CD4-positive, alpha-beta T cell treated with Interleukin-4 for 4 hours (primary cell): ENCODE measurements at regions not wholly inside any gene's neighbourhood (a gene's known extent, or its start where the extent isn't known, plus 50 kb on each side); places are given as distances from the start of the nearest gene placed in this dataset.
"Not testable (repeated sequence)": the region's sequence is repeated elsewhere in the genome, so short reads cannot be mapped to it uniquely, and the experiment has no call there.

Experiments used
- DNase-seq: peaks from one replicate; pipeline ENCODE4 v3.0.0-alpha.2; 2020

DNA sequence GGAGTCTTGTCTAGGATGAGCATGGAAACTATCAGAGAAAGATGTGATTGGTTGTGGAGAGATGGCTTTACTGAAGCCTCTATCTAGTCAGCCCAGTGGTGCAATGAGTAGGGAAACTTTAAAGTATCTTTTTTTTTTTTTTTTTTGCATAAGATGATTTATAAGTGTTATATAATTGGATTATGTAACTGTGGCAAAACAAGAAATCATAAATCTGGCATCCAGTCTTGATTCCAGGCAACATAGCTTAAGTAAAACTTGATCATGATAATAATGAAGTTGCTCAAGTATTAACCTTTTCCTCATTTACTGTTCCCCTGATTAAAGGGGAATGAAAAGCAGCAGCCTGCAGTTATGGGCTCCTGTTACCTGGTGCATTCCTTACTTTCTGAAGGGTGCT is 538.0 kb upstream of the ATP2B1 start:
- DNase-seq: no peak

GRCh38 chr12:90245391-90245790 is 536.8 kb upstream of the ATP2B1 start:
- DNase-seq: no peak

DNA sequence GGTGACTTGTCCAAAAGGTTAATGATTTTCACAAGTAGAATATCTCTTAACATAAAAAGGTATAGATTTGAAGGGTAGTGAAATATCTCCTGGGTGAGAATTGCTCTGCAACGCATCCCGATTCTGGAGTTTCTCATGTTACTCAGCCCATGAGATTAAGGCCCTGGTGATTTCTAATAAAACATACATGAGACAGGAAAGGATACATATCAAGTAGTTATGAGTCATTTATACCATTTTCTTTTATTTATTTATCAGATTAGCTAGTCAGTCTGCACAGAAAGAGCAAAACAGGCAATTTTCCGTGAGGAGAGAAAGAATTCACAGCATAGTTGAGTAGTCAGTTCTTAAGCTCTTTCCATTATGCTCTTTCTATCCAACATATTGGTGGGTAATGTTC is 535.6 kb upstream of the ATP2B1 start:
- no peak for DNase-seq

DNA sequence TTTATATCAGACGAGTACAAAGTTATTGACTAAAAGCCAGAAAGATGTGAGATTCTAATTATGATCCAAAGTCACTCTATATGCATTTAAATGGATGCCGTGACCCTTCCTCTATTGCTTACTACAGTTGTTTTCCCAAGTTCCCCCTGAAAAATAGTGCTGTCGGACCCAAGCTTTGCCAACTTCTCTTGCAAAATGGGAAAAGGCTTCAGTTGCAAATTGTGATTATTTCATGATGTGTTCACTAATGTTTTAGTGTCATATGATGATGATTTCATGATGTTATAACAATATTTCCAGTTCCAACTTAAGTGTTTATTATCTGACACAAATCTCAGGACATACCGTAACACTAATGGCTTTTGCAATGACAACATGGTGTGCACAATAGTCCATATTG is 534.6 kb upstream of the ATP2B1 start:
- no peak for DNase-seq

DNA sequence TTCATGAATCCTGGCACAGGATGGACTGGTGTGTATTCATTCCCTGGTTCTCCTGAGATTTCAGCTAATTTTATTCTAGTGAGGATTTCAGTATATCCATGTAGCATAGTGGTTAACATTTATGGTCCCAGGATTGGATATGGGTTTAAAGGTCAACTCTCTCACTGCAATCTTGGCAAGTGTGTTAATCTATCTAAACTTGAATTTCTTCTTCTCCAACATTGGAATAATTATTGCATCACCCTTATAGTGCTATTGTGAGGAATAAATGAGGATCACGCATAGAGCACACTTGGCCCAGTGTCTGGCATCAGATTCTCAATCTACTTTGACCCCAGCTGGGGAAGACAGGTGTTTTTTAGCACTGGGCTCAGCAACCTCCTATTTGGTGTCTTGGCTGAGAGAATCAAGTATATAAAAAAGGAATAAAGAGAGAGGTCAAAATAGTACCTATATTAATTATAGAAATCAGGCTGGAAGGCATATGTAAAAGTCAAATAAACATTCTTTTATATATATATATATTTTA is 531.2 kb upstream of the ATP2B1 start:
- DNase-seq: no peak

GRCh38 chr12:90238663-90239271 is 530.1 kb upstream of the ATP2B1 start:
- no peak for DNase-seq

GRCh38 chr12:90237841-90238240 is 529.2 kb upstream of the ATP2B1 start:
- no peak for DNase-seq

DNA sequence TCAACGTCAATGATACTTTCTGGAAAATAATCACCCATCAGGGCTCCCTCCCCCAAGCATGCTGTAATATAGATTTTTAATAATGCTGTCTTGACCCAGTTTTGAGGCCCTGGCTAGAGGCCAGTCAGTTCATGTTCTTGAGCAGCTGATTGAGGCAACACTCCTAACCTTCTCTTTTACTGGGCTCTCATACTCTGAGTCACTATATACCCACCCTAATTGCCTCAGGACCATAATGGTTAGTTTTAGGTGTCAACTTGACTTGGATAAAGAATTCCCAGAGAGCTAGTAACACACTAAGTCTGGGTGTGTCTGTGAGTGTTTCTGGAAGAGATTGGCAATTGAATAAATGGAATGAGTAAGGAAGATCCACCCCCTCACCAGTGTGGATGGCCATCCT is 527.0 kb upstream of the ATP2B1 start:
- no peak for DNase-seq

DNA sequence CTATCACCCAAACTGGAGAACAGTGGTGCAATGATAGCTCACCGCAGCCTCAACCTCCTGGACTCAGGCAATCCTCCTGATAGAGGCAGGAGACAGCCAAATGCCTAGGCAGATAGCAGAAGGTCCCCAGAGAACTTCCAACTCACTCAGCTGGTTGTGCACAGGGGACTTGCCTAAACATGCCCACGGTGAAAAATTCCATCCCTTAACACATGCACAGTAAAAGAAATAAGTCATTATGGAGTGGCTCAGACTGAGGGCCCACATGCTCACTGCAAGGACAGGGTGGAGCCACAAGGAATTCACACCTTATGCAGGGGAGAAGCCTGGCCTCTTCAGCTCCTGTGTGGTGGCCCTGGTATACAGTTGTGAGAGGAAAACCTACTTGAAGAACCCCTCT is 525.8 kb upstream of the ATP2B1 start:
- DNase-seq: no peak

DNA sequence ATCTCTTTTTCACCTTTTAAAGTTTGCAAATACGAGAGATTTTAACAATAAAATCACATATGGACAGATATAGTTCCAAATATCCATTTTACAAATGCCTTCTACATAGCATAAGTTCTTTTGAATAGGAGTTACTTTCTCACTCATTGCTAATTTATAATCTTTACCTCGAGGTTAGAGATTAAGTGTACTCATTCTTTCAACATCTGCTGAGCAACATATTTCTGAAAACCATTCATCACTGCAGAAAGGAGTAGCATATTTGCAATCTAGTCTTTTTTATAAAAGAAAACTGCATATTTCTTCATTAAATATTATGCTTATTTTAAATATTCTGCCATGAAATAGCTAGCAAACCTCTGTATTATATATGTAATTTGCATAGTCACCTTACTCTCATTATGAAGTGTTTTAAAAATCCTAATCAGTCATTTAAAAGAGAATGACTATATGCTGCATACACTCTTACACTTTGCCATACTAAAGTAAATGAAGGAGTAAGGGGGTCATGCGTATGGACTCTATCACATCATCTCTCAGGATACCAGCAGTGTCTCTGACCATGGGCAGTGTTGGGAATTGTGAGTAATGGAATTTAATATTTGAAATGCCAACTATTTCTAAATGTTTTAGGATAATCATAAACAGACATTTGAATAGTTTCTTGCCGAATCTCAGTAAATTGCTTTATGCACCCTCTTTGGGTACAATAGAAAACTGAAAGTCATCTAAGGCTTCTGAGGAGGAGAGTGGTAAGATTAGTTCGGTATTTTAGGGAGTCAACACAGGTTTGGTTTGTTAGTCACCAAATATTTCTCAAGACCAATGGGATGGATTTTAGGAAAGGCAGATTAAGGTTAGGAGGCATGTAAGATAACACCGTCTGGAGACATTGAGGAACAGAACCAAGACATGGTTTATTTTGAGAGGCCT is 524.8 kb upstream of the ATP2B1 start:
- no peak for DNase-seq

GRCh38 chr12:90229407-90230170 is 521.0 kb upstream of the ATP2B1 start:
- DNase-seq: no peak

- no peak for DNase-seq
These were observed 517.6 kb upstream of the ATP2B1 start for GRCh38 chr12:90226211-90226610.

DNA sequence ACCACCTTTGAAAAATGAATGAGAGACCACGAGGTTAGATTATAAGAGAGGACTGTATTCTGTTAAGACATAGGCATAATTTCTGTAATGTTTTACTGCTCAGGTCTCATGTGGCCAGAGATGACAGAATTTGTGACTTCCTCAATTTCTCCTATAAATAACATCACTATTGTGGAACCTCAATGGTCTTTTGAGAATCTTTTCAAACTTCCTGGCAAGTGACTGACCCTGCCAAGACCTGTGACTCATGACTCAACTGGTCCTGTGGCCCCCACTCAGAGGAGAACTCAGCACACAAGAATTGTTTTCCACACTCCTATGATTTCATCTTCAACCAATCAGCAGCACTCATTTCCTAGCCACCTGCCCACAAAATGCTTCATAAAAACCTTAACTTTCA is 508.2 kb upstream of the ATP2B1 start:
- DNase-seq: no peak

GRCh38 chr12:90216020-90216552 is 507.4 kb upstream of the ATP2B1 start:
- DNase-seq: no peak

DNA sequence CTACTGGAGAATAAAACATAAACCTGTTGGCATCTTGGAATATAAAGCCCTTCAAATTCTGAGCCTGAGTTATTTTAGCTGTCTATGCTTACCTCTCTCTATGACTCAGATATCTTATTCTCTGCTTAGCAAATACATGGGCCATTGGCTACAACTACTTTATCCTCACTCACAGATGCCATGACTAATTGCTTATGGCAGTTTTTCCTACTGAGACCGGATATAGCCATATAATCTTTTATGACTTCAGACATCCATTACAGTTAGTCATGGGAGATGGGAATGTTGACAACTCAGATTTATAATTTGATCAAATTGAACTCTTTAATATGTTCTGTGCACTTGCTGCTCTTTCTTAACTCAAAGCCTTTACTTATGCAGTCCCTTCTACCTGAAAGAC is 502.4 kb upstream of the ATP2B1 start:
- DNase-seq: no peak

DNA sequence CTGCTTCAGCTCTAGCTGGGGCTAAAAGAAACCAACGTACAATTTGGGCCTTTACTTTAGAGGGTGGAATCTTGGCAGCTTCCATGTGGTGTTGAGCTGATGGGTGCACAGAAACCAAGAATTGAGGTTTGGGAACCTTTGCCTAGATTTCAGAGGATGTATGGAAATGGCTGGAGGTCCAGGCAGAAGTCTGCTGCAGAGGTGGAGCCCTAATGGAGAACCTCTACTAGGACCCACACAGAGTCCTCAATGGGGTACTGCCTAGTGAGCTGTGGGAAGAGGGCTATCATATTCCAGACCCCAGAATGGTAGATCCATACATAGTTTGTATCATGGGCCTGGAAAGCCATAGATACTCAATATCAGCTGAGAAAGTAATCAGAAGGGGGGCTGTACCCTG is 500.4 kb upstream of the ATP2B1 start:
- DNase-seq: no peak

GRCh38 chr12:90208379-90208778 is 499.7 kb upstream of the ATP2B1 start:
- DNase-seq: not testable (repeated sequence)

DNA sequence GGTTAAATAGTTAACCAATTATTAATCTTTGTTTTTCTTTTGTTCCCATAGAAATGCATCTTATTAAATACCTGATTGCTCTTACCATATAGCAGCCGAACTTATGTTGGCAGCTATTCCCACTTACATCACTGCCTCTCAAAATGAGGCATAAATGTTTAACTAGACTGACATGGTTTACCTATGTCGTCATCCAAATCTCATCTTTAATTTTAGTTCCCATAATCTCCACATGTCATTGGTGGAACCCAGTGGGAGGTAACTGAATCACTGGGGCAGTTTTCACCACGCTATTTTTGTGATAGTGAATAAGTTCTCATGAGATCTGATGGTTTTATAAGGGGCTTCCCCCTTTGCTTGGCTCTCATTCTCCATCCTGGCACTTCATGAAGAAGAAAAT is 499.2 kb upstream of the ATP2B1 start:
- DNase-seq: no peak

DNA sequence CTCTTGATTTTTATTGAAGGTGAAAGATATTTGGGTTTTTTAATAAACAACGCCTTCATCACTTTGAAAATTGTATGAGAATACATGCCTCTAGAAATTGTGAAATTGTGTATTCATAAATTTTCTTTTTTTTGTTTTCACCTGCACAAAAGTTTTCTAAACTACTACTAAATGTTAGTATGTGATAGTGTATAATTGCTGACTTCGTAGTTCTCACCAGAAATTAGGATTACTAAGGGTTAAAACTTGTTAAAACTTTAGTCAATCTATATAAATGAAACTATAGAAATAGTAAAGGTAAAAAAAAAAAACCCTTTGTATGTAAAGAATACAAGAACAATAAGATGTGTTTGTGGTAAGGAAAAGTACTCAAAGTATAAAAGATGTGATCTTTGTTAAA is 496.5 kb upstream of the ATP2B1 start:
- no peak for DNase-seq

GRCh38 chr12:90203556-90203955 is 494.9 kb upstream of the ATP2B1 start:
- no peak for DNase-seq

- peak; percentile 20 for DNase-seq
These were observed 490.4 kb upstream of the ATP2B1 start for GRCh38 chr12:90199006-90199405.

- no peak for DNase-seq
These were observed 484.9 kb upstream of the ATP2B1 start for GRCh38 chr12:90193500-90193899.

DNA sequence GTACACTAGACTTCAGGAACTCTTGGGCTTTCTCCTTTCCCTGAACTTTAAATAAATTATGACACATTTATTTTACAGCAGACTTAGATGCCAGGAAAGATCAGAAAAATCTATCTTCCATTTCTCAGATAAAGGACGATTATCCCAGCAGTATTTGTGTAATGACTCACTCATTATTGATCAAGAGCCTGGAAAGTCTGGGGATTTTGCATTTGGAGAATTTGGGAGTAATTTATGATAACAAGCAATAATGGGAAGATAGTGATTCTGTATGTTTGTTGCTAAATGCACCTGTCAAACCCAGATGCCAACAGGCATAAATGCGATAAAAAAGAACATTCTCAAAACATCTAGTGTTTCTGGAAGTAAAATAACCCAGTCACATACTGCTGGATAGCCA is 480.2 kb upstream of the ATP2B1 start:
- no peak for DNase-seq
